ENCODE measurements at regions not wholly inside any gene's neighbourhood (a gene's known extent, or its start where the extent isn't known, plus 50 kb on each side); places are given as distances from the start of the nearest gene placed in this dataset.
A peak's percentile ranks its signal among the peaks of the same experiment; 100 is the strongest.

GRCh38 chr10:9625304-9625703 is 1392.4 kb upstream of the CELF2 start:
- H3K9me1 ChIP-seq (ENCODE audit: insufficient read depth, low read length): peaks cover 2% of the 10 kb centered on the region; the same call in 1 of the 2 replicates
- no peaks in the 10 kb centered on the region for H4K20me1 ChIP-seq (ENCODE audit: insufficient read depth, low read length)
- peak overlapping the region; percentile 58 for H3K4me2 ChIP-seq (ENCODE audit: low read depth, low read length)
- no peak overlapping the region for H3K9ac ChIP-seq (ENCODE audit: low read depth, low read length)
- H3K4me1 ChIP-seq (ENCODE audit: control insufficient read depth, insufficient read depth, low read length): peaks cover 3% of the 10 kb centered on the region; the same call in 1 of the 2 replicates
- H2AK9ac ChIP-seq (replicated peaks; ENCODE audit: low read depth, low read length, poor library complexity): no peak overlapping the region
- peak; percentile 91 for DNase-seq
- peak overlapping the region; percentile 39; the same call in 1 of the 2 replicates for H3K56ac ChIP-seq (ENCODE audit: extremely low read depth, insufficient read depth, low read length)
- H2AFZ ChIP-seq (replicated peaks; ENCODE audit: low read length, poor library complexity): no peak overlapping the region
- CTCF ChIA-PET: interaction anchor here (0.8 kb wide), 1 partner anchor 9 kb away, joined by 3 read pairs; no protein-coding TSS in a partner anchor
- H3K27ac ChIP-seq (ENCODE audit: insufficient read depth, low read length): peak overlapping the region; percentile 94; the same call in 1 of the 2 replicates
- no peak overlapping the region for H2BK5ac ChIP-seq (ENCODE audit: low read depth, low read length, poor library complexity, severe bottlenecking)
- no peak overlapping the region; the same call in 1 of the 2 replicates for H4K5ac ChIP-seq (ENCODE audit: low read depth, low read length)
- no peak overlapping the region for H3K4ac ChIP-seq (ENCODE audit: low read depth, low read length)
- no peak overlapping the region for H3K14ac ChIP-seq (replicated peaks; ENCODE audit: low read depth, low read length)
- H3K18ac ChIP-seq (ENCODE audit: low read depth, low read length): no peak overlapping the region
- no TSS peak for BruUV-seq (replicated peaks)
- dilution Hi-C loops (cut with HindIII; ENCODE audit: low sequenced_read_pairs, unreplicated experiment): no loop called here
- intact Hi-C loops (cut with micrococcal nuclease): loop anchor here (10.0 kb wide), 1 partner anchor 419 kb away; no protein-coding TSS in a partner anchor
- POLR2A ChIA-PET (ENCODE audit: unreplicated experiment): no interaction called here
- H3K23ac ChIP-seq (ENCODE audit: low read depth, low read length): no peak overlapping the region
- H3K9me3 ChIP-seq (ENCODE audit: control insufficient read depth, insufficient read depth, low read length): no peaks in the 10 kb centered on the region
- H2BK120ac ChIP-seq (ENCODE audit: low read depth, low read length): peak overlapping the region; percentile 97; the same call in 1 of the 2 replicates
- H3K79me1 ChIP-seq (ENCODE audit: low read depth in 1 of 2, low read length in 2 of 2): no peaks in the 10 kb centered on the region
- no peak overlapping the region for H4K91ac ChIP-seq (ENCODE audit: insufficient read depth, low read depth, low read length)
- no peaks in the 10 kb centered on the region for H3K36me3 ChIP-seq (ENCODE audit: control insufficient read depth, insufficient read depth, low read length)
- H2AK5ac ChIP-seq (ENCODE audit: low read depth, low read length): no peak overlapping the region
- ATAC-seq (ENCODE audit: low read depth): peak; percentile 91
- peak overlapping the region; percentile 91; the same call in 1 of the 3 replicates for H2BK15ac ChIP-seq (ENCODE audit: low read depth, low read length)
- H2BK20ac ChIP-seq (ENCODE audit: low read depth, low read length): peak overlapping the region; percentile 100
- TF ChIP-seq POLR2A (IDR thresholded peaks at IDR 0.05; ENCODE audit: low read depth, low read length): no peak
- TF ChIP-seq SMC3 (IDR thresholded peaks at IDR 0.05; ENCODE audit: low read depth, low read length): no peak
- TF ChIP-seq ELK1 (IDR thresholded peaks at IDR 0.05; ENCODE audit: borderline replicate concordance, low read depth, low read length): no peak
- peak; percentile 93 for TF ChIP-seq CEBPB (IDR thresholded peaks at IDR 0.05; ENCODE audit: low read depth, low read length)
- TF ChIP-seq MAFK (IDR thresholded peaks at IDR 0.05; ENCODE audit: low read depth, low read length): peak; percentile 30; the same call in 1 of the 2 replicates
- no peak for TF ChIP-seq NFE2L2 (IDR thresholded peaks at IDR 0.05; ENCODE audit: low read depth, low read length)
- no peak for TF ChIP-seq BHLHE40 (IDR thresholded peaks at IDR 0.05; ENCODE audit: low read depth, low read length)
- no peaks in the 10 kb centered on the region for H3K27me3 ChIP-seq (ENCODE audit: control insufficient read depth, insufficient read depth, low read length)
- no peak overlapping the region for H3K4me3 ChIP-seq (ENCODE audit: insufficient read depth, low read depth, low read length)
- 0 out of 4 replicates have a peak overlapping the region, but pooled peaks of 1 of the 2 experiments have one; percentile 19 for H4K8ac ChIP-seq (ENCODE audit: low read depth in 2 of 2, low read length in 2 of 2)
- in situ Hi-C loops (cut with MboI; ENCODE audit: low sequenced_read_pairs): no loop called here

Measured in IMR-90 (cell line).